Stimulated activated CD4-positive, alpha-beta T cell treated with anti-CD3 and anti-CD28 coated beads, Interleukin-15, amount 100 ng/mL, for 24 hours (primary cell): ENCODE measurements at regions not wholly inside any gene's neighbourhood (a gene's known extent, or its start where the extent isn't known, plus 50 kb on each side); places are given as distances from the start of the nearest gene placed in this dataset.

Experiments
- DNase-seq: peaks from one replicate; pipeline ENCODE4 v3.0.0-alpha.2; 2020

GRCh38 chr1:184141361-184141880, 89.9 kb downstream of the TSEN15 start:
- DNase-seq = no peak

- DNase-seq = no peak
Observed at GRCh38 chr1:184143449-184143848, 91.9 kb downstream of the TSEN15 start.

GRCh38 chr1:184145083-184145482, 93.6 kb downstream of the TSEN15 start:
- DNase-seq = no peak

- no peak for DNase-seq
Observed at GRCh38 chr1:184146202-184146601, 94.7 kb downstream of the TSEN15 start.

GRCh38 chr1:184150776-184151531, 99.4 kb downstream of the TSEN15 start:
- DNase-seq = no peak

- no peak for DNase-seq
Observed at GRCh38 chr1:184152434-184152898, 100.9 kb downstream of the TSEN15 start.

GRCh38 chr1:184152974-184153373, 101.4 kb downstream of the TSEN15 start:
- no peak for DNase-seq

- no peak for DNase-seq
Observed at GRCh38 chr1:184153731-184154130, 102.2 kb downstream of the TSEN15 start.

- no peak for DNase-seq
Observed at GRCh38 chr1:184156521-184157393, 105.2 kb downstream of the TSEN15 start.

GRCh38 chr1:184157394-184157742, 105.8 kb downstream of the TSEN15 start:
- no peak for DNase-seq

- no peak for DNase-seq
Observed at GRCh38 chr1:184158896-184159681, 107.6 kb downstream of the TSEN15 start.

GRCh38 chr1:184160236-184160635, 108.7 kb downstream of the TSEN15 start:
- peak; percentile 60 for DNase-seq

GRCh38 chr1:184161071-184161698, 109.7 kb downstream of the TSEN15 start:
- DNase-seq = peak; percentile 57

GRCh38 chr1:184162281-184162680, 110.8 kb downstream of the TSEN15 start:
- no peak for DNase-seq

GRCh38 chr1:184163674-184164465, 112.3 kb downstream of the TSEN15 start:
- DNase-seq = peak; percentile 17

GRCh38 chr1:184164536-184164935, 113.0 kb downstream of the TSEN15 start:
- no peak for DNase-seq

- DNase-seq = no peak
Observed at GRCh38 chr1:184166485-184166884, 115.0 kb downstream of the TSEN15 start.

- no peak for DNase-seq
Observed at GRCh38 chr1:184167352-184167751, 115.8 kb downstream of the TSEN15 start.

- no peak for DNase-seq
Observed at GRCh38 chr1:184170719-184171118, 119.2 kb downstream of the TSEN15 start.

- no peak for DNase-seq
Observed at GRCh38 chr1:184176058-184176457, 124.5 kb downstream of the TSEN15 start.

GRCh38 chr1:184181044-184181443, 129.5 kb downstream of the TSEN15 start:
- no peak for DNase-seq

- DNase-seq = no peak
Observed at GRCh38 chr1:184183919-184184318, 132.4 kb downstream of the TSEN15 start.
